Stimulated activated CD8-positive, alpha-beta memory T cell treated with anti-CD3 and anti-CD28 coated beads, Interleukin-7, amount 100 ng/mL, for 1 hour (primary cell): ENCODE measurements at regions not wholly inside any gene's neighbourhood (a gene's known extent, or its start where the extent isn't known, plus 50 kb on each side); places are given as distances from the start of the nearest gene placed in this dataset.
"Not testable (repeated sequence)": the region's sequence is repeated elsewhere in the genome, so short reads cannot be mapped to it uniquely, and the experiment has no call there.

ENCODE experiments used
- DNase-seq, 2 donors: peaks; one replicate each; pipeline ENCODE4 v3.0.0-alpha.2; 2020; ENCODE audit warnings: low read depth in 2 of 2

DNA sequence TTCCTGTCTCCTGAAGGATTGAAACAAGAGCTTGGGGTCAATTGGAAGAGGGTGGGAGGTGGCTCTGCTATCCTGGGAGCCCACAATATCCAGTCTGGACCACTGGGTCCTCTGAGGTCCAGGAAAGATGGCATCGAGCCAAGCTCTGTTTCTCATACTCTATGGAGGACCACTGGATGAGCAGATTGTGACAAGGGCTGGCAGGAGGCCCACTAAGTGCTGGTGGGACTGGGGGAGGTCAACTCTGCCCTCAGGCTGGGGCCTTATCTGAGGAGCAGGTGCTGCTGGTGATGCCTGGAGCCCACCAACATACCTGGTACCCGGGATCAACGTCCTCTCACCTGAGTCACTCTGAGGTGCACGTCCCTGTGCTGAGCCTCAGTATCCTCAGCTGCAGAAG is 142.4 kb downstream of the NDUFA10 start:
- DNase-seq = no peak

DNA sequence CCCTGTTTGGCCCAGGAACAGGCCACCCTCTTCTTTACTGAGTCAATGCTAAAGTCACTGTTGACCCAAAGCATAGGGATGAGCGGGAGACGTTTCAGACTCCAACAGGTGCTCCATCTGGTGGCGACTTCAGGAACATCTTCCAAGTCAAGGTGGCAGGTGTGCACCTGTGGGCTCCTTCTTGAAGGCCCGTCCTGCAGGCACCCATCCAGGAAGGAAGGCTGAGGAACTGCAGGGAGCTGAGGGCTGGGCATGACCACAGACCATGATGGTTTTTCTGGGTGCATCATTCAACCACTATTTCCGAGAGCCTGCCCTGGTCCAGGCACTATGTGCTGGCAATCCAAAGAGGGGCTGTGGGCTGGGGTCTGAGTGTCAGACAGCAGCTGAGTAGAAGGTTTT is 142.8 kb downstream of the NDUFA10 start:
- peak; percentile 15 to 43 for DNase-seq

DNA sequence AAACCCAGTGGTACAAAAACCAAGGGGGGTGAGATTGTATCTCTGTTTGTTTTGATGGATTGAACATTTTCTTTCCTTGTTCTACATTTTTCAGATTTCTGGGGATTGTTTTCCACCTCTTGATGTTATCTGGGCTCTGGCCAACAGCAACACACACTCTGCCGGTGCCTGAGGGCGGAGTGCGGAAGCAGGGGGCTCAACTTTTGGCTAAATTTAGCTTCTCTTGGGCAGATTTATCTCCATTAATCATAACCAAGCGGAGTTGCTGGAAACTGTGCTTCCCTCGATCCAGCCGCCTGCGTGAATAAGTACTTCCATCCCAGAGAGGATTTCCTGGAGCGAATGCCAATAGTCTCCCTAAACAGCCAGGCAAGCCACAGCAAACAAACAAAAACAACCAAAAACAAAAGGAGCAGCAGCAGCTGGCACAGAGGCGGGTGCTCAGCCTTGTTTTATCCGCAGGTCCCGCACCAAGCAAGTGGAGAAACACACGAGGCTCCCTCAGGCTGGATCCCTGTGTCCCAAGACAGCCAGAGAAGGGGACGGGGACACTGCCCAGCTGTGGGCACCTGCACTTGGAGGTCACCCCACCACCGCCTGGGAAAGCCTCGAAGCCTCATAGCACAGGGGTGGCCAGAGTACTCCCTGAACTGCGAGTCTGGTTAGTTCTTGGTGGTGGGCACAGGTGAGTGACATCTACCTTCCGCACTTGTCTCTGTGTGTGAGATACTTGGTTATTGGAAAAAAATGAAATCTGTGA is 143.4 kb downstream of the NDUFA10 start:
- DNase-seq = no peak

DNA sequence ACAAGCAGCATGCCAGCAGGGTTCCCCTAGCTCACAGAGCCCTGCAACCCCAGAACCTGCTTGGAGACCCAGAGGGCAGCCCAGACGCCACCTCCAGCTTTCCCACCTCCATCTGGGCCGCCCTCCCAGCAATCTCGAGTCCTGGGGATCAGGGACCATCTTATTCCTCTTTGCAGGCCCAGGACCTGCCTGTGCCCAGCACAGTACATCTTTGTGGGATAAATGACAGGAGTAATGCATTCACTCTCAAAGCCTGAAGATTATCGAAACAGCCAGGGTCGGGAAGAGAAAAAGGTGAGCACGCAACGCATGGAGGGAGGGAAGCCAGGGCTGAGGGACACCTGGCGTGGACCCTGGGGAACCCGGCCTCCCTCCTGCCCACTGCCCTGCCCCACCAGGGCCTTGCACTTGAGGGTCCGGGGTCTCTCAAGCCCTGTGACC is 144.1 kb downstream of the NDUFA10 start:
- no peak for DNase-seq

DNA sequence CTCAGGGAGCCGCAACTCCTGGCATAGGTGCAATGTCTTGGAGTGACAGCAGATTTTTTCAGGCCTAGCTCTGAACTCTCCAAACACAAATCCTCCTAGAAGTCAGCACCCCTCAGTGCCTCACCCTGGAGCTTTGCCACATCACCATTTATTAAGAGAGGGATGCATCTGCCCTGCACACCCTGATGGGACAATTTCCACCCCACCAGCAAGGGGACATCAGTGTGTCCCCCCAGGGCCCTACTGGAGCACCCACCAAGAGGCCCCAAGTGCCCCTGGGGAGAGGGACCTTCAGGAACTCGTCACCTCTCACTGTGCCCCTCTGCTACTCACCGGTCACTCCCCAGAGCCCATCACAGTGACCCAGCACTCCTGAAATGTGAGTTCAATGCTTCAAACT is 144.7 kb downstream of the NDUFA10 start:
- DNase-seq = no peak

DNA sequence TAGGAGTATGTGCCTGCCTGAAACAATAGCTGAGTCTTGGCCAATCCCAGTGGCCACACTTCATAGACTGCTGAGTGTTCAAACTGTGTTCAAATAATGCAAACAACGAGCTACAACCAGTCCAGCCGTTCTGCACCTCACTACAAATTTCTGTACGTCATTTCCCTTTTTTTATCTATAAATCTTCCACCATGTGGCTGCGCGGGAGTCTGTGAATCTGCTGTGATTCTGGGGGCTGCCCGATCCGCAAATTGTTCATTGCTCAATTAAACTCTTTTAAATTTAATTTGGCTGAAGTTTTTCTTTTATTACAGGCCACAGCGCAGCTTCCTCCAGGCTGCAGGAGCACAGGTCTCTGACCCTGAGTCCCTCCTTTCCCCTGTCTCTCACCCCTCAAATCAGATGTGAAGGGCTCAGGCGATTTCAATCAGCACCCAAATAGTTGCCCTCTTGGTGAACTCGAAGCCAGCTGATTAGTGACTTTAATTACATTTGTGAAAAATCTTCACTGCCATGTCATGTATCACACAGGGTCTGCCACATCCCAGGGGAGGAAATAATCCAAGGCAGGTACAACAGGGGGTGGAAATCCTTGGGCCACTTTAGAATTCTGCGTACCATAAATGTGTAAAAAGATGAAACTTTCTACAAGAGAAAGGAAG is 145.6 kb downstream of the NDUFA10 start:
- DNase-seq = no peak

DNA sequence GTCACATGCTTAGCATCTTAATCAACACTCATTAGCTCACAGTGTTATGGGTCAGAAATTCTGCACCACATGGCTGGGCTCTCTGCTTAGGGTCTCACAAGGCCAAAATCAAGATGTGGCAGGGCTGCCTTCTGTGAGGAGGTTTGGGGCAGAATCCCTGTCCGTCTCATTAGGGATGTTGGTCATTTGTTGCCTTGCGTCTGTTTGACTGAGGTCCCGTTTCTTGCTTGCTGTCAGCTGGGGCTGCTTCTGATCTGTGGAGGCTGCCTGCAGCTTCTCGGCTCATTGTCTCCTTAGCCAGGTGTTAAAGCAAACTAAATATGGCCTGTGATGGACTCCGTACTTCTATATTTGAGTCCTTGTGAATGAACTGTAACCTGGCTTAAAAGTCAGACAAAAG is 146.5 kb downstream of the NDUFA10 start:
- DNase-seq = no peak

DNA sequence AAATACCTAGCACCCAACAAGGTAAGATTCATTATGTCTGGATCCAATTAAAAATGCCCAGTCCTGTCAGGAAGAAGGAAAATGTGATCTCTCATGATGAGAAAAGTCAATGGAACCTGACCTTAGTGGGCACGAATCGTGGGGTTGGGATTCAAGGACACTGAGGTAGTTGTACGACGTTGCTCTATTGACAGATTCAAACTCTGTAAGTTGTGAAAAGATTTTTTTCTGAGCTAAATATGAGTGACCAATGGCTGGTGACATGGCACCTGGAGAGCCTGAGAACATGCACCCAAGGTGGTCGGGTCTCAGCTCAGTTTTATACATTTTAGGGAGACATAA is 148.2 kb downstream of the NDUFA10 start:
- DNase-seq = no peak

DNA sequence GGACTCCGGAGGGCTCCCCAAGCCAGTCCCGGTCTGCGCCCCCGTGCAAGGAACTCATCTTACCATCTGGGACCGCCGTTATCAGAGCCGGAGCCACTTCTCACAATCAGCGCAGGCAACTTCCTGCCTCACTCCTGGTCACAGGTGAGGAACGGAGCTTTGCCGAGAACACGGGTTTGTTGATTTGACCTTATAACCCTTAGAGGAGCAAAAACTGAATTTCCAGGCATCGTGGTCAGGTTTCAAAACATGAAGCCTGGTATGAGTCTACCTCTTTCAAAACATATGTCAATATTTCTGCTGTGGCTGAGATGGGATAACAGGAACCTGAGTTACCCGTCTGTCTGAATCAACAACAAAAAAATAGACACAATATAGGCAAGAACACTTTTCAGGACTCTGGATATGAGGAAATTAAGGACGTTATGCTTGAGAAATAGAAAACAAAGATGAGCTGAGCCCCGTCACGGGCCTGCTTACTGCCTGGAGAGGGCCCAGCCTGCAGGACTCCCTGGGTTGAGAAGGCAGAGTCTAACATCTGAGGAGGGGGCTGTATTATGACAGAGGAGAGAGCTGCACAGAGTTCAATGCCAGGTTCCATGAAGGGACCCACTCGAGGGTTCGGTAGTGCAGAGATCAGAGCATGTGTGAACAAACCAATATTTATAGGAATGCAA is 148.7 kb downstream of the NDUFA10 start:
- no peak for DNase-seq

DNA sequence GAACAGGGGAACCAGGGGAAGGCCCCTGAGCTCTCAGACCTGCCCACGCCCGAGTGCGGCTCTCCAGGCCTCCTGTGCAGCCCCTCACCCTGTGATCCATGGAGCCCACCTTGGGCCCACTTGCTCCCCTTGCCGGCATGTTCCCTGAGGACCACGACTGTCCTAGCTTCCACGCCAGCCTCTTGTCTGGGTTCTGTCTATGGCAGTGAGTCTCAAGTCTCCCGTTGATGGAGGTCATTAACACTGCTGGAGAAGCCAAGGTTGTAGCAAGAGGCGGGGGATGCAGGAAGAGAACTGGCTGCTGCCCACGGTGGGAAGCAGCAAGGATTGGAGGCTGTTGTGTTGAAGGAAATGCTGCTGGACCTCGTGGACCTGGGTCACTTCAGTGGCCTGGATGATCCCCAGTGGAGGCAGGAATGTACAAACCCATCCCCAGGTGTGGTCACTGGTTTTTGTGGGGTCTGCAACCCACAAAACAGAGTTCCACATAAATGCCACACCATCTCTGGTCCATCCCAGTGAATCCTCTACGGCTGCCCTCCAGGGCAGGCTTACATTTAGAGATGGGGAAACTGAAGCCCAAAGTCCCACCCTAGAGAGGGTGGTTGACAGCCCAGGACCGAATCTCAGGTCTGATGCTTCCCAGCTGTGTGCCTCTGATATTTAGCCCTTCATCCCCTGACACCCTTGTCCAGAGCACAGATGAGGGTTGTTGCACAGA is 150.3 kb downstream of the NDUFA10 start:
- no peak for DNase-seq

DNA sequence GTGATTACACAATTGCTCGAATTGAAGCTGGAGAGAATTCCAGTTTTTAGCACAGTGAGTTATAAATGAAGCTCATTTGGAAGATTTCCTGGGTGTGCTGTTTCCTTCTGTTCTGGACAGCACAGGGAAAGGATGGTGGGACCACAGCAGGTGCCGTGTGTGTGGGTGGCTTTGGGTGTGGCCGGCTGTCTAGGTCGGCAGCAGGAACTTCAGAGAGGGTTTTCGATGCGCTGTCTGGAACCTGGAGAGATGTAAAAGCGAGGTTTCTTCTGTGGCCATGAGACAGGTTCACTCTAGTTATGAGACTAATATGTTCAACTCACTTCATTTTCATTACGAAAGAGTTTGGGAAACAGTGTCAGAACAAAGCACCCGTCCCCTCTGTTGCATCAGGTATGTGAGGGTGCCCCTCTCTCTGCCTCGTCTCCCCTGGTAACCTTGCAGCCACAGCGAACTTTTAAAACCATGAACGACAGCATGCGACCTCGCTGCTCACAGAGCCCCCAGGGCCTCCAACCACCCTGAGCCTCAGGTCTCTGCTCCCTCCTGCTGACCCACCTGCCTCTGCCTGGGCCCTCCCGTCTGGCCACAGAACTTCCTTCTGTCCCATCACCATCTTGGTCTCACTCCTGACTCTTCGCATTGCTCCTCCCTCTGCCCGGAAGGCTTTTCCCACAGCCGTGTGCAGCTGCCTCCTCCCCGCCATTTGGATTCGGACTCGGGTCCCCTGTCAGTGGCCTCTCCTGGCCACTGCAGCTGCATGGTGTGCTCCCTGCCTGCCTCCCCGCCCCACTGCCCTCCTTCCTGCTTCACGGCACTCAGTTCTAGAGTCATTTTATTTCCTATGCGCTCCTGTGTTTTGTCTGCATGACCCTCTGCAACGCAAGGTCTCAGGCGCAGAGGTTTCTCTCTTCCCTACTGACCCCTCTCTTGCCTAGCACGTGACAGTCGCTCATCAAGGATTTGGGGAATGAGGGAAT is 151.2 kb downstream of the NDUFA10 start:
- no peak for DNase-seq

DNA sequence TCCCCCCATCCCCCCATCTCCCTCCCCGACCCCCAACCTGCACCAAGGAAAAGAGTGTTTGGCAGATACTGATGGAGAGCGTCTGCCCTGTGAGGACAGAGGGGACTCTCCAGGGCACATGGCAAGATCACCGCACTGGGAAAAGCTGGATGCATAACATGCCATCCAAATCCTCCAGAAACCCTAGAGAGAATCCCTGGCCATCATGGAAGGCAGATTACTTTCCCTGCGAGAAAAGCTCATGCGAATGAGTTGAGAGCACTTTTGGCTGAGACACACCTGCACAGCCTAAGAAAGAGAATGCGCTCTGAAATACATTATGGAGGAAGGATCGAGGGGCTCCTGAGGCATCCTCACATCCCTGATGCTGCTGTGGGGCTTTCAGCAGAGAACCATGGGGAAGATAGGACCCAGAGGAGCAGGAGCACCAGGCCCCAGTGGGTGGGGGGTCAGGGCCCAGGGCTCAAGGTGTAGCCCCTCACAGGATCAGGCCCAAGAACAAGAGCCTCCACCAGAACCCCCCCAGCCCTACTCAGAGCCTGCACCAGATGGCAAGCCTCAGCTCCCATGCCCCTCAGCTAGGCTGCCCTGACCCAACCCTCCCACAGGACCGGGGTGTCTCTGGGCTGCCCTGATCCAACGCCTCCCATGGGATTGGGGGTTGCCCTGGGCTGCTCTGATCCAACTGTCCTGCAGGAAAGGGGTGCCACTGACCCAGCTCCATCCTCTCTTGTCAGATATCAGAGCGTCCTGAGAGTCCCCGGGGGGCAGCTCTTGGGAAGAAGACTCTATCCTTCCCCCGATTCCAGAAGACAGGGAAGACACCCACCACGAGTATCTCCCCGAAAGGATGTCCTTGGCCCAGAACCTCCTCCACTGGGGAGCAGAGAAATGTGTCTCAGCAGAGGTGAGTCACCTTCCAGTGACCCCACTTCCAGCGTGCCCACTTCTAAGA is 153.4 kb downstream of the NDUFA10 start:
- DNase-seq = no peak

DNA sequence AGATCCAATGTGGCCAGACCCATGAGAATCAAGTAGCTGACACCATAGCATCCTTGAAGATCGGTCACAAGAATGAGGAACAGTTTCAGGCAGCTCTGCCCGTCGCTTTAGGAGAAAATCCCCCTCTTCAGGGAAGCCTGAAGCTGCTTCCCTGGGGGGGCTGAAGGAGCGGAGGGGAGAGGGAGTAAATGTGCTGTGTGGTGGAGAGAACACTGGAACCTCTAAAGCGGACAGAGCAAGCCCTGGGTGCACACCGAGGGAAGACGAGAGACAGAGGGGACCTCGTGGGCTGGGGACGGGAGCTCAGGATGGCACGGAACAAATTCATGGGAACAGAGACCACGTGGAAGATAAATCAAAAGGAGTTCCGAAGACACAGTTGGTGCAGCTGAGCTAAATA is 154.3 kb downstream of the NDUFA10 start:
- DNase-seq = no peak

DNA sequence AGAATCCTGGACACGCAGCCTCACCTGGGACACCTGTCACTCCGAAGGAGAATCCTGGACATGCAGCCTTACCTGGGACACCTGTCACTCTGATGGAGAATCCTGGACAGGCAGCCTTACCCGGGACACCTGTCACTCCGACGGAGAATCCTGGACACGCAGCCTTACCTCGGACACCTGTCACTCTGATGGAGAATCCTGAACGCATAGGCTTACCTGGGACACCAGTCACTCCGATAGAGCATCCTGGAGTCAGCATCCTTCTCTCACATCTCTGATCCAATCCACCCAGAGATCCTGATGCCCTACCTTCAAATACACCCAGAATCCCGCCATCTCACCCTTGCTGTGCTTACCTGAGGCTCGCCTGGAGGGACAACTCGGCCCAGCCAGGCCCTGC is 154.9 kb downstream of the NDUFA10 start:
- DNase-seq = no peak

DNA sequence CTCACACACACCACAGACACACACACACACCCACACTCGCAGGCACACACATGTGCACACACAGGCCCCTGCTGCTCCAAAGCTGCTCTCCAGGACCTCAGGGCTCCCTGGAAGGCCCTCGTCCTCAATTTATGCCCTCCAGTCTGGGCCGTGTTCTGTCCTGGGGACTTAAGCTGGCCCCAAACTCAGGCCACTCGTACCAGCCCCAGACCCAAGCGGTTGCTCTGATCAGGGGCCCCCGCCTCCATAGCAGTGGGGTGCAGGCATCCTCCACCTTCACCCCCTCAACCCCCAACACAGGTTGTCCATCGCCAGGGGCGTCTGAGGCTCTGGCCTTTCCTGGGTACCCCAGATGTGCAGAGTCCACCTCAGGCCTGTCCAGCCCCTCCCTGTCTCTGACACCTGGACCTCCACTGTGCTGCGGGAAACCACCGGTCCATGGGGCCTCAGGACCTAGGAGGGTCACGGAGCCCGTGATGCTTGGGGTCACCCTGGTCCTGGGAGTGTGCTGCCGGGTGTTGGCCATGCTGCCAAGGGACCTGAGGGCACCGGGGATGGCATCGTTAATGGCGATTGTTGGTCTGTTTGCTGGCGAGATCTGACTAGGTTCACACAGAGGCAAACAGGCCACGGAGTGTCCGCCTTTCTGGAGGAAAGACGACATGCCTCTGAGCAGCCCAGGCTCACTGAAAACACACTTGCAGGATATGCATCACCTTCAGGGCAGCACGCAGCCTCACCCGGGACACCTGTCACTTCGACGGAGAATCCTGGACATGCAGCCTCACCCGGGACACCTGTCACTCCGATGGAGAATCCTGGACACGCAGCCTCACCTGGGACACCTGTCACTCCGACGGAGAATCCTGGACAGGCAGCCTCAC is 155.6 kb downstream of the NDUFA10 start:
- no peak for DNase-seq

DNA sequence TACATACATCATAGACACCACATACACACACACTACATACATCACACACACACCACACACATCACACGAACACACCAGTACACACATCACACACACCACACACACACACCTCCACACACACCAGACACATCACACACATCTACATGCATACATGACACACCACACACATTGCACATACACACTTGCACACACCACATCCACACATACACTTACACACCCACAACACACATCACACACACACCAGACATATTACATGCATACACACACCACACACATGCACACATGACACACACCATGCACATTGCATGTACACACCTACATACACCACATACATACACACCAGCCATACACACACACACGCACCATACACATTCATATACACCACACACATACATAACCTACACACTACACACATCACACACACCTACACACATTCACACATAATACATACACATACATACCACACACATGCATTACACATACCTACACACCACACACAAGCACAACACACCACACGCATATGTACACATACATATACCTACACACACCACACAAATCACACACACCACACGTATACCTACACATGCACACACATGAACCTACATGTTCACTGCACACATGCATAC is 156.5 kb downstream of the NDUFA10 start:
- DNase-seq = no peak

DNA sequence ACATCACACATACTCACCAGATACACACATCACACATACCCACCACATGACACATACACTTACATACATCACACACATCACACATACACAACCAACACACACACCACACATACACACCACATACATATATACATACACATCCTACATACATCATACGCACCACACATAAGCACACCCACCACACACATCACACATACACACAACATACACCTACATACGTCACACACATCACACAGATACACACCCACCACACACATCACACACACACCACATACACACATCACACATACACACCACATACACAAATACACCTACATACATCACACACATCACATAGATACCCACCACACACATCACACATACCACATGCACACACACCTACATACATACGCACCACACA is 158.4 kb downstream of the NDUFA10 start:
- DNase-seq = no peak

DNA sequence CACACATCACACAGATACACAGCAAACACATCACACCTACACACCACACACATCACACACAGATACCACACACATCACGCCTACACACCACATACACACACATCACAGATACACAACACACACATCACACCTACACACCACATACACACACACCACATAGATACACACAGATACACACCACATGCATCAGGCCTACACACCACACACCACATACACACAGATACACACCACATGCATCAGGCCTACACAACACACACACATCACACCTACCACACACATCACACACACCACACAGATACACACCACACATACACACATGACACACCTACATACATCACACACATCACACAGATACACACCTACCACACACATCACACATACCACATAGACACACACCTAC is 158.8 kb downstream of the NDUFA10 start:
- DNase-seq = no peak

DNA sequence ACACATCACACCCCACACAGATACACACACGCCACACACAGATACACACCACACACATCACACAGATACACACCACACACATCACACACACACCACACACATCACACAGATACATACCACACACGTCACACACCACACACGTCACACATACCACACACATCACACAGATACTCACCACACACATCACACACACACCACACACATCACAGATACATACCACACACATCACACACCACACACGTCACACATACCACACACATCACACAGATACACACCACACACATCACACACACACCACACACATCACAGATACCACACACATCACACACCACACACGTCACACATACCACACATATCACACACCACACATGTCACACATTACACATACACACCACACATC is 159.3 kb downstream of the NDUFA10 start:
- not testable (repeated sequence) for DNase-seq
